ENCODE measurements at regions not wholly inside any gene's neighbourhood (a gene's known extent, or its start where the extent isn't known, plus 50 kb on each side); places are given as distances from the start of the nearest gene placed in this dataset.

- DNase-seq, result no peak
Observed at GRCh38 chr1:54497338-54497737, 50.7 kb upstream of the ACOT11 start.

GRCh38 chr1:54495954-54496353 lies 52.1 kb upstream of the ACOT11 start:
- DNase-seq, result no peak

- DNase-seq, result no peak
Observed at GRCh38 chr1:54493608-54494007, 54.4 kb upstream of the ACOT11 start.

- no peak for DNase-seq
Observed at GRCh38 chr1:54490361-54491248, 57.4 kb upstream of the ACOT11 start.

GRCh38 chr1:54489627-54490250 lies 58.3 kb upstream of the ACOT11 start:
- DNase-seq, result no peak

- peak; percentile 64 for DNase-seq
Observed at GRCh38 chr1:54488779-54489626, 59.0 kb upstream of the ACOT11 start.

GRCh38 chr1:54488065-54488750 lies 59.8 kb upstream of the ACOT11 start:
- peak; percentile 70 for DNase-seq

- no peak for DNase-seq
Observed at GRCh38 chr1:54487571-54488050, 60.4 kb upstream of the ACOT11 start.

- DNase-seq, result no peak
Observed at GRCh38 chr1:54486907-54487306, 61.1 kb upstream of the ACOT11 start.

GRCh38 chr1:54485416-54485815 lies 62.6 kb upstream of the ACOT11 start:
- no peak for DNase-seq

- DNase-seq, result no peak
Observed at GRCh38 chr1:54483875-54484437, 64.1 kb upstream of the ACOT11 start.

- DNase-seq, result no peak
Observed at GRCh38 chr1:54481201-54481884, 66.7 kb upstream of the ACOT11 start.

GRCh38 chr1:54480525-54480848 lies 67.5 kb upstream of the ACOT11 start:
- no peak for DNase-seq

- DNase-seq, result no peak
Observed at GRCh38 chr1:54479841-54480524, 68.0 kb upstream of the ACOT11 start.

- DNase-seq, result no peak
Observed at GRCh38 chr1:54479251-54479650, 68.8 kb upstream of the ACOT11 start.

GRCh38 chr1:54477153-54477561 lies 70.9 kb upstream of the ACOT11 start:
- DNase-seq, result no peak

GRCh38 chr1:54476530-54477109 lies 70.4 kb upstream of the SSBP3 start:
- no peak for DNase-seq

GRCh38 chr1:54475946-54476516 lies 69.8 kb upstream of the SSBP3 start:
- DNase-seq, result no peak

- DNase-seq, result peak; percentile 38
Observed at GRCh38 chr1:54475357-54475881, 69.2 kb upstream of the SSBP3 start.

Data from activated CD4-positive, alpha-beta T cell treated with anti-CD3 and anti-CD28 coated beads, Interleukin-2, amount 50 U/mL, for 1 hour (primary cell).